GM18526 (cell line): ENCODE measurements at regions not wholly inside any gene's neighbourhood (a gene's known extent, or its start where the extent isn't known, plus 50 kb on each side); places are given as distances from the start of the nearest gene placed in this dataset.

Experiments
- POLR2A ChIP-seq: IDR thresholded peaks from 3 replicates; pipeline ENCODE4 v1.6.1; 2011; ENCODE audit not compliant: insufficient read length; ENCODE audit errors: extremely low read depth

GRCh38 chr6:187210-187861 lies 105.0 kb upstream of the DUSP22 start:
- no peak for TF ChIP-seq POLR2A

- no peak for TF ChIP-seq POLR2A
Measured at GRCh38 chr6:188821-189655, 103.2 kb upstream of the DUSP22 start.

- TF ChIP-seq POLR2A: no peak
Measured at GRCh38 chr6:189676-190075, 102.6 kb upstream of the DUSP22 start.

- no peak for TF ChIP-seq POLR2A
Measured at GRCh38 chr6:190596-191395, 101.5 kb upstream of the DUSP22 start.

GRCh38 chr6:191487-192312 lies 100.6 kb upstream of the DUSP22 start:
- no peak for TF ChIP-seq POLR2A

GRCh38 chr6:192313-192664 lies 100.0 kb upstream of the DUSP22 start:
- TF ChIP-seq POLR2A: no peak

GRCh38 chr6:193180-193579 lies 99.1 kb upstream of the DUSP22 start:
- TF ChIP-seq POLR2A: no peak

GRCh38 chr6:193773-194310 lies 98.4 kb upstream of the DUSP22 start:
- TF ChIP-seq POLR2A: no peak

- TF ChIP-seq POLR2A: no peak
Measured at GRCh38 chr6:195861-196360, 96.4 kb upstream of the DUSP22 start.

GRCh38 chr6:196543-196942 lies 95.7 kb upstream of the DUSP22 start:
- no peak for TF ChIP-seq POLR2A

GRCh38 chr6:203661-204060 lies 88.6 kb upstream of the DUSP22 start:
- no peak for TF ChIP-seq POLR2A

GRCh38 chr6:206264-206663 lies 86.0 kb upstream of the DUSP22 start:
- TF ChIP-seq POLR2A: no peak

GRCh38 chr6:208364-208763 lies 83.9 kb upstream of the DUSP22 start:
- TF ChIP-seq POLR2A: no peak

GRCh38 chr6:208938-209337 lies 83.3 kb upstream of the DUSP22 start:
- TF ChIP-seq POLR2A: no peak
